ENCODE measurements at regions not wholly inside any gene's neighbourhood (a gene's known extent, or its start where the extent isn't known, plus 50 kb on each side); places are given as distances from the start of the nearest gene placed in this dataset.

GRCh38 chr22:49502126-49502826 lies 325.4 kb downstream of the BRD1 start:
- no peak overlapping the region for H3K27ac Mint-ChIP-seq
- Histone ChIP-seq H3K4me3 (no peak overlapping the region), H3F3A (replicated peaks; ENCODE audit: low read depth) (no peaks in the 10 kb centered on the region), H4K20me1 (replicated peaks; ENCODE audit: insufficient read depth) (no peaks in the 10 kb centered on the region), H3K4me2 (no peak overlapping the region), H3K27me3 (ENCODE audit: insufficient read depth) (no peaks in the 10 kb centered on the region), H3K36me3 (ENCODE audit: insufficient read depth) (no peaks in the 10 kb centered on the region; the same call in 1 of the 2 replicates), H3K9me2 (ENCODE audit: insufficient read depth) (no peaks in the 10 kb centered on the region), H3K4me1 (ENCODE audit: insufficient read depth) (no peaks in the 10 kb centered on the region), H2AFZ (no peak overlapping the region), H3K27ac (ENCODE audit: low read depth) (no peak overlapping the region), H3K79me2 (replicated peaks; ENCODE audit: insufficient read depth) (no peaks in the 10 kb centered on the region)
- H3K4me3 Mint-ChIP-seq: no peak overlapping the region
- H3K4me1 Mint-ChIP-seq: no peaks in the 10 kb centered on the region
- no peaks in the 10 kb centered on the region for H3K27me3 Mint-ChIP-seq (ENCODE audit: insufficient read depth, low read depth, poor library complexity)
- DNase-seq (ENCODE audit: low spot score) (no peak), ATAC-seq (no peak)
- no peaks in the 10 kb centered on the region for H3K9me3 Mint-ChIP-seq
- TF ChIP-seq CREB1 (CRISPR knock-in tag; IDR thresholded peaks at IDR 0.05; ENCODE audit: low read depth) (no peak), EZH2 (IDR thresholded peaks at IDR 0.05; ENCODE audit: low read depth, unreplicated experiment) (no peak), NANOG (IDR thresholded peaks at IDR 0.05; ENCODE audit: borderline replicate concordance) (no peak), ZNF114 (CRISPR knock-in tag; IDR thresholded peaks at IDR 0.05) (no peak)
- H3K36me3 Mint-ChIP-seq (ENCODE audit: low read depth): no peaks in the 10 kb centered on the region

GRCh38 chr22:49500942-49501395 lies 326.7 kb downstream of the BRD1 start:
- Histone ChIP-seq H3K27ac (ENCODE audit: low read depth) (no peak overlapping the region), H3K9me2 (ENCODE audit: insufficient read depth) (no peaks in the 10 kb centered on the region), H4K20me1 (replicated peaks; ENCODE audit: insufficient read depth) (no peaks in the 10 kb centered on the region), H3K4me2 (no peak overlapping the region), H3K36me3 (ENCODE audit: insufficient read depth) (no peaks in the 10 kb centered on the region; the same call in 1 of the 2 replicates), H3F3A (replicated peaks; ENCODE audit: low read depth) (no peaks in the 10 kb centered on the region), H2AFZ (no peak overlapping the region), H3K27me3 (ENCODE audit: insufficient read depth) (no peaks in the 10 kb centered on the region), H3K79me2 (replicated peaks; ENCODE audit: insufficient read depth) (no peaks in the 10 kb centered on the region), H3K4me3 (no peak overlapping the region), H3K4me1 (ENCODE audit: insufficient read depth) (no peaks in the 10 kb centered on the region)
- no peak for DNase-seq (ENCODE audit: low spot score)
- Mint-ChIP-seq H3K27ac (no peak overlapping the region), H3K27me3 (ENCODE audit: insufficient read depth, low read depth, poor library complexity) (no peaks in the 10 kb centered on the region), H3K4me3 (no peak overlapping the region), H3K9me3 (no peaks in the 10 kb centered on the region), H3K36me3 (ENCODE audit: low read depth) (no peaks in the 10 kb centered on the region), H3K4me1 (no peaks in the 10 kb centered on the region)
- no peak for ATAC-seq
- no peak for TF ChIP-seq ZNF331 (CRISPR knock-in tag; IDR thresholded peaks at IDR 0.05; ENCODE audit: low read depth)
- no peak for TF ChIP-seq EZH2phosphoT487 (IDR thresholded peaks at IDR 0.05; ENCODE audit: unreplicated experiment)
- TF ChIP-seq REST (IDR thresholded peaks at IDR 0.05; ENCODE audit: unreplicated experiment): no peak
- TF ChIP-seq JUNB (IDR thresholded peaks at IDR 0.05; ENCODE audit: unreplicated experiment): no peak
- TF ChIP-seq STAT1 (IDR thresholded peaks at IDR 0.05; ENCODE audit: unreplicated experiment): no peak
- no peak for TF ChIP-seq NANOG (IDR thresholded peaks at IDR 0.05; ENCODE audit: borderline replicate concordance)
- TF ChIP-seq ZNF114 (CRISPR knock-in tag; IDR thresholded peaks at IDR 0.05): no peak
- no peak for TF ChIP-seq POLR2AphosphoS5 (IDR thresholded peaks at IDR 0.05; ENCODE audit: low read depth)
- TF ChIP-seq CREB1 (CRISPR knock-in tag; IDR thresholded peaks at IDR 0.05; ENCODE audit: low read depth): no peak
- TF ChIP-seq ETS1 (IDR thresholded peaks at IDR 0.05): no peak
- TF ChIP-seq EZH2 (IDR thresholded peaks at IDR 0.05; ENCODE audit: low read depth, unreplicated experiment): no peak

Data from GM23338 (cell line).